ENCODE measurements at regions not wholly inside any gene's neighbourhood (a gene's known extent, or its start where the extent isn't known, plus 50 kb on each side); places are given as distances from the start of the nearest gene placed in this dataset.

DNA sequence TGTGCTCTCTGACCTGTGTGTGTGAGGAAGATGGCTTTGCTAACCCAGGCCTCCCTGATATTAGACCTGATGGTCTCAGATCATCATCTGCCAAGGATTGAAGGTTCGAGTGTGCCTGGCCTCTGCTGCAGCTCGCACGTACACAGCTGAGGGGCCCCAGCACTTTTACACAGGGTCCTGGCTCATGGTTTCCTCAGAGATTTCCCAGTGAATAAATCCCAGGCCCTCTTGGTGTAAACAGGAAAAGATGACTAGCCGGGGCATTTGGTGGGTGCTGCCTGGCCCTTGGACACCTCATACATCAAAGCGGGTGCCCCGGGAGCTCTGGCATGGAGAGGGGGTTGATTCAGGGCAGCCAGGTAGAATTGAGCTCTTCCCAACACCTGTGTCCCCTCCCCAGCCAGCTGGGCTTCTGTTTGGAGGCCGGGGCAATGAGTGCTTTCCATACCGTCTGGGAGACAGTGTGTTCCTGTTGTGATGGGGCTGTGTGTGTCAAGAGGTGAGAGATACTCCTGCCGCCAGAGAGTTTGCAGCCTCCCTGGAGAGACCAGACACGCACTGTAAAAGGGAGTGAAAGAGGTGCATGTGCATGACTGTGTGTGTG, 72.5 kb upstream of the TLE3 start:
- no peak for DNase-seq

DNA sequence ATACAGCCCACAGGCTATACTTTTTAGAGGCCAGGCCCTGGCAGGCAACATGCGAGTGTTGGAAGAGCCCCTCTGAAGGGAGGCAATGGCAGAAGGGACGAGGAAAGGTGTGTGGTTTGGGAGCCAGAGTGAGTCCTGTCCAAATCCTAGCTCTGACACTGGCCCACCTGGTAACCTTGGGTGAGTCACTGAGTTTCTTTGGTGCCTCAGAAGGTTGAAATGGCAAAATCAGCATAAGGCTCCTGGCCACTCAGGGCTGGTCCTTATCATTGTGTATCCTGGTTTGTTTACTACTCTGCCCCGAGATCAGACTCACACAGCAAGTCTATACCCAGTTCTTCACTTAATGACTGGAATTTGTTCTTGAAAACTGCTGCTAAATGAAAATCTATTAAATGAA, 71.4 kb upstream of the TLE3 start:
- no peak for DNase-seq

DNA sequence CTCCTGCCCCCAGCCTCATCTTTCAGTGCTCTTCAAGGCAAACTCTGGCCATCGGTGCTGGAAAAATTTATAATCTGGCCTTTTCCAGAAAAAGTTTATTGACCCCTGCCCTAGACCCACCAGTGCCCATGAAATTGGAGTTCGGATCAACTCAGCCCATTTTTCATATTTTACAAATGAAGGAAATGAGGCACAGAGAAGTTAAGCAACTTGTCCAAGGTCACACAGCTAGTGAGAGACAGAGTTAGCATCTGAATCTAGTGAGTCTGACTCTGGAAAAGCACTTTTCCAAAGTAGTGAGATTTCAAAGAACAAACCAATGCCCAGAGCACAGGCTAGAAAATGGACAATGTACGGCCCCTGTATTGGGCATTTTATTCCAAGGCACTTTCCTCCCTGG, 69.4 kb upstream of the TLE3 start:
- no peak for DNase-seq

DNA sequence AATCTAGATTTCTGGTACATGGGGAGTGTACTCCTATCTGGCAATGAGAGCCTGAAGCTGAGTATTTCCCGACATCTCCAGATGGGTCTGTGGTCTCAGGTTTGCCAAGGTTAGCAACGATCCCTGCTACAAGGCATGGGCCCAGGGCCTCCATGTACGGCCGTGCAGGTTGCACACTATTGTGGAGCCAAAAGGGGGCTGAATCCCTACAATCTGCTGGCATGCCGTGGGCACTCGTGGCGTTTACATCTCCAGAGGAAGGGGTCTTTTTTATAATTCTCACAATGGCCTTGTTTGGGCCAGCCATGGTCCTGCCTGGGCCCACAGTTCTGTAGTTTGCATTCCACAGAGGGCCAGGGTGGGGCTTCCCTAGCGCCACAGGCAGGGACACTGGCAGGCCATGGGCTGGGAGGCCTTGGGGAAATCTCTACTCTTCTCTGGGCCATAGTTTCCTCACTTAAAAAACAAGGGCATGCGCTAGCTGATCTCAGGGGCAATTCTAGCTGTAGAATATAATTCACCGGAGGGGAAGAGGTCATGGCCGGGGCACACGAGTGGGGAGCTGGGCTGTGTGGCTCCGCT, 68.9 kb upstream of the TLE3 start:
- DNase-seq = no peak

DNA sequence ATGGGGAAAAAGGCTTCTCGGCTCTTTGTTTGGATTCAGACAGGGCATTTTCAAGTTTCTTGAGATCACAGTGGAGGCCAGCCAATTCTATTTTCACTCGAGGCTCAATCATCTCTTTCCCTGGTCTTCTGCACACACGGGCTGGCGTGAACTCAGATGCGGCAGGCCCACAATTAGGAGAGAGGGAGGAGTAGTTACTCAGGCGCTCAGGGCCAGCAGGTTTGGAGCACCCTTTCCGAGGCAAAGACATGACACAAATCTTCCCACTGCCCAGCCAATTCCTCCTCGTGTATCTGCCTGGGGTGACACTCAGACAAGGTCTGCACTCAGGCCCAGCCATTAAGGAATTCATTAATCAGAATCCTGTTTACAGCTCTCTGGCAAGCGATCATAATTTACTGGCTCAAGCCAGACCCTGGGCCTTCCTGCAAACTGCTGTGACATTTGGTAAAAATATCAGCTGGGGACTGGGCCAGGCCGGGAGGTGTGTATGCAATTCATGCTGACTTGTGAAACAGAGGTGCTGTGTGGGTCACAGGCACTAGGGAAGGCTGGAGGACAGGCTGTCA, 68.1 kb upstream of the TLE3 start:
- no peak for DNase-seq

DNA sequence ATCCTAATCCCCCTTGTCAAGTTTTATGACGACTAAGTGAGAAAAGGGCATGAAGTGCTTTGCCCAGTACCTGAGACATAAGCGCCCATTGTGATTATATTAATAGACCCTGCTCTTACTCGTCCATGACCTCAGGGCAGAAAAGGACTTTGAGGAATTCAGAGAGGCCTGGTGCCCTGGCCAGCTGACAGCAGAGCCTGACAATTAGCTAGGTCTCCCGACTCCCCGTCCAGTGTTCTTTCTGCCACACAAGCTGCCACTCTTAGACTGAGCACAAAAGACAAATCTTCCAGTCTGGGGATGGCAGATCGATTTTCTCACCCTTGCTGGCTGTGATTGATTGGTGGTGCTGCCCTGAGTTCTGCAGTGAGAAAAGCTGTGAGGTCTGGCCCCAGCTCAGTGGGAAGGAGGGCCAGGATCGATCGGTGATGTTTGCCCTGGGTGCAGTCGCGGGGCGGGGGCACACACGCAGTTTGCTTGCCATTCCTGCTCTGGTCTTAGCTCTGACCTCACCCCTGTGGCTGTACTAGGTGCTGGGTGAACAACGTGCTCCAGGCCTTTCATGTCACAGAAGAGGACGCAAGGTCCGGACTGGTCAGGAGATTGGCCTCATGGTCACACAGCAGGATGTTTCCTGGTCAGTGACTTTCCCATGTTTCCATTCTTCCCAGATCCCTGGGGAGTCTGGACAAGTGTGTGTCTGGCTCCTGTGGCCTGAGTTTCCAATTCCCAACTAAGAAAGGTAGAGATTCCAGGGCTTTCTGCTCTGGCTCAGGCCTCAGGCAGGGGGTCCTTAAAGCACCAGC, 67.4 kb upstream of the TLE3 start:
- no peak for DNase-seq

DNA sequence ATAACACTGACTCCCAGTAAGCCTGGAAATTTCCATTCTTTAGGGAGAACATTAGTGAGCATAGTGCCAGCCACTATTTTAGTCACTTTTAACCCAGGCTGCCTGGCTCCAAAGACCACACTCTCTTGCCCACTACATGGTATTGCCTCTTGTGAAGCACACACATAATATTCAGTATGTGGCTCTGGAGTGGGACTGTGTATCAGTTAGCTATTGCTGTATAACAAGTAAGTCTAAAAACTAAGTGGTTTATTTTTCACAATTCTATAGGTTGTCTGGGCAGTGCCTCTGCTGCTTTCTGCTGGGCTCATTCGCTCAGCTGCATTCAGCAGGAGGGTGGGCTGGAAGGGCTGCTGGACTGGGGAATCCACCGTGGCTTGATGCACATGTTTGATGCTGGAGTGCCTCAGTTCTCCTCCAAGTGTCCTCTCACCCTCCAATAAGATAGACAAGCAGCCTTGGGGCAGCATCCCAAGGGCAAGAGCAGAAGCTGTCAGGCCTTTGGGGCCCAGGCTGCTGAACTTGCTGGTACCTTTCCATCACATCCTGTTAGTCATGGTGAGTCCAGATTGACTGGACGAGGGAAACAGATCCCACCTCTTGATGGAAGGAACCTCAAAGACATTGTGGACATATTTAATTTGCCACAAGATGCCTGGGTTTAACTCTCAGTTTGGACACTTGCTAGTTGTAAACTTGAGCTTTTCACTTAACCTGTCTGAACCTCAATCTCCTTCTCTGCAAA, 66.6 kb upstream of the TLE3 start:
- DNase-seq = no peak

DNA sequence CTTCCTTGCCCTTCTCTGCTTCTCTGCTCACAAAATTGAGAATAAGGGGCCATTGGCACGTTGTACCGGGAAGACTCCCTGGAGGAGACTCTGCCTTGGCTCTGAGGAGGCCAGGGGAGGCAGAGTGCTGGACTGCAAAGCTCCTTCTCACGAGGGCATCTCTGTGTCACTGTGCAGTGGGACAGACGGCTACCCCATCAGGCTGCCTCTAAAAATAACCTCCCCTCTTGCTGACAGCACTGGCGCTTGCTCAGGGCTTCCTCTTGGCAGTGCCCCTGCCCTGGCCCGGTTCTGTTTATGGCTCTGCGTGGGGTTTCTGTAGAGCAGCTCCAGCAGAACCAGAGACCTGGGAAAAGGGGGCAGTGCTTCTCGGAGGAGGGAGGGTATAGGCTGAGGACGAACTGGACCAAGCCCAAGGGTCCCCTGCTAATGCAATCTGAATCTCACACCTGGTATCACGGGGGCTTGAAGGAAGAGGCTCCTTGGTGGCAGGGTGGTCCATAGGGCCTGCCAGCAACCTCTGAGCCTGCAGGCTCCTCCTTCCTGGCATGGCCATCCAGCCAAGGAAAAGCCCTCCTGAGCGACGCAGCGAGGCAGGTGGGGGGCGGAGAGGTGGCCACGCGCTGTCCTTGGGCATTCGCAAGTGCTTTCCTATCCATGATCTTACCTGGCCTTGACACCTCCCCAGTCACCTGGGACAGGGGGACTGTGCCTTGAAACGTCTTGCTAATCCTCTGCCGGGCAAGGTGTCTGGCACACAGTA, 63.3 kb upstream of the TLE3 start:
- no peak for DNase-seq

DNA sequence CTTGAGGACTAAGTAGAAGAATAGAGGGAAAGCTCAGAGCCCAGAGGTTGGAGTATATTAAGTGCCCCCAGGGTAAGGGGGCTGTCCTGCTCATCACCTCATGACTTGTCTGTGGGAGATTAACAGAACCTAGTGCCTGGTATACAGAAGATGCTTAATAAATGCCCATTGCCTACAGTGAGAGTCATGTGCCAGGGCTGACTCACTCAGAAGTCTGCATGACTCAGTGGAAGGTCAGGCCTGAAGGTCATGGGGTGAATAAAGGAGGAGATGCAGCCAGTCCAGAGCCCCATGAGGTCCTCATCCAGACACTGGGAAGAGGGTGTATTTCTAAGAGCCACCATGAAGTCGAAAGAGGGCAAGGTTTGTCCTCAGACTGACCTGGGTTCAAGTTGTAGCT, 62.5 kb upstream of the TLE3 start:
- DNase-seq = no peak

DNA sequence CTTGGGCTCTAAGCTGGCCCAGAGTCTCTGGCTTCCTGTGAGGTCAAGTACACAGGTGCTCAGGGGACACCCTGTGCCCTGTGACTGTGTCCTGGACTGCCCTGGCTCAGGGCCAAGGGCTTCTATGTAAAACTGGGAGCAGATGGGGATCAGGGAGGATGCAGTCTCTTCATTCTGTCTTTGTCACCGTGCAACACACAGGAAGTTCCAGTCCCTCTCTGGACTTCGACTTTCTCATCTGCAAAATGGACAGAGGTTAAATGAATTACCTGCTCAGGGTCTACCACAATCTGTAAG, 61.9 kb upstream of the TLE3 start:
- DNase-seq = no peak

DNA sequence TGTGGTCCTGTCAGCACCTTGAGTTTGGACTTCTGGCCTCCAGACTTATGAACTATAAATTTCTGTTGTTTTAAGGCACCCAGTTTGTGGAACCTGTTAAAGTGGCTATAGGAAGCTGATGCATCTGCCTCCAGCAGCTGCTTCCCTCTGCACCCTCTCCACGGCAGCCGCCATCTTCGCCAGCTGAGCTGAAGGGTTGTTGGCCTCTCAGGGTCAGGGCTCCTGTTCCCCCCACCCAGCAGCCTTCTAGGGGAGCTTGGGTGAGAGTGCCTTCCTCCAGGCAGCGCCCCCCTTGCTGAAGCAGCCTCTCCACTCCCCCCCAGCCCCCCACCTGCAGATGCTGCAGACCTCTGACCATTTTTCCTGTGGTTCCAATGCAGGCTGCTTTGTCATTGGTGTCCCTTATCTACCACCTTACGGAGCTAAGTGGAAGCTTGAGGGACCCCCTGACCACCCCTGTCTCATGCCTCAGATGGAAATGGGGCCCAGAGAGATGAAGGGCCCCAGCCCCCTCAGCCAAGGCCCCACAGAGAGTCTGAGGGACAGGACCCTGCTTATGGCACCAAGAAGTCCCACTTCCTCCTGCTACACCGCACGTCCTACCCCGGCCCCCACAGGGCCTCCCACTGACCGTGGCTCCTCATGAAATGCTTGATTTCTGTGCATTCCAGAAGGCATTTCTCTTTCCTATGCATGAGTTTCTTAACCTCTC, 61.4 kb upstream of the TLE3 start:
- DNase-seq = no peak

DNA sequence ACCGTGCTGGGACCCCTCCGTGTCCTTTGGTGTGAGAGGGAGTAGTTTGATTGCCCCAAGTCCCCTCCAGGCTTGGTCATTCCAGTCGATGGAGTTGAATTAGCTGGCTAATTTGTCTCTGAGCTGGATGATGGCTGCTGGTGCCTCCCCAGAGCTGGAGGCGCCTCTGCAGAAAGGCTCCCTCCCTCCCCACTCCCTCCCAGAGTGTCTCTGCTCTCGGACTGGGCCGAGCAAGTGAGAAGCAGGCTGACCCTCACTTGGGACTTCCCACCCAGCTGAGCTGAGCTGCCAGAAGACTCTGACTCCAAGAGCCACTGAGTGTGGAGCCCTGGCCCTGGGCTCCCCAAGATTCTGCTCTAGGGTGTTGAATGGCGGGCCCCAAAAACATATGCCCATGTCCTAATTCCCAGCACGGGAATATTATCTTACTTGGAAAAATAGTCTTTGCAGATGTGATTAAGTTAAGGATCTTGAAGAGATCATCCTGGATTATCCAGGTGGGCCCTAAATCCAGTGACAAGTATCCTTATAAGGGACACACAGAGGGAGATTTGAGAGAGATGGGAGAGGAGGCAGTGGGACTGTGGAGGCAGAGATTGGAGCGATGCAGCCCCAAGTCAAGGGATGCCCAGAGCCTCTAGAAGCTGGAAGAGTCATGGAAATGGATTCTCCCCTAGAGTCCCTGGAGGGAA, 60.7 kb upstream of the TLE3 start:
- DNase-seq = no peak

DNA sequence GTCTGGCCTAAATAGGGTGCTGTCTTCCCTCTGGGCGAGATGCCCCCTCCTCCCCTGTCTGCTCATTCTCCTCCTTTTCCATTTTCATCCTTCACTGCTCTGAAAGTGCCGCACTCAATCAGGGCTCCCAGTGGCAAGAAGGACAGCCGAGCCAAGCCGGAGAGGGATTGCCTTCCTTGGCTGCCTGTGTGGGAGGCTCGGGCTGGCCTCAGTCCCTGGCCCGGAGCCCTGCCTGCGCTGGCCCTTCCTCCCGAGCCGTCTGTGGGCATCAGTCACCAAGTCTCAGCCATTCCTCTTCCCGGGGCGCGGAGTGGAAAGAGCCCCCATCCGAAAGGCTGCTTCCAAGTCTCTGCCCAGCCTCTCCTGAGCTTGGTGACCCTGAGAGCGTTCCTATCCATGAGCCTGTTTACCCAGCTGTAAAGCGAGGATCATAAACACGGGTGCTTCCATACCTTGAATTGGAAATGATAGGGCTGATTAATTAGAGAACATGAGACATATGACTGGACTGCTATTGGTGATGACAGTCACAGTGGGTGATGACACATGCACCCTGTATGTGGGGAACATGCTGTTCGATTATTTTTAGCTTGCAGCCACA, 59.1 kb upstream of the TLE3 start:
- DNase-seq = no peak

DNA sequence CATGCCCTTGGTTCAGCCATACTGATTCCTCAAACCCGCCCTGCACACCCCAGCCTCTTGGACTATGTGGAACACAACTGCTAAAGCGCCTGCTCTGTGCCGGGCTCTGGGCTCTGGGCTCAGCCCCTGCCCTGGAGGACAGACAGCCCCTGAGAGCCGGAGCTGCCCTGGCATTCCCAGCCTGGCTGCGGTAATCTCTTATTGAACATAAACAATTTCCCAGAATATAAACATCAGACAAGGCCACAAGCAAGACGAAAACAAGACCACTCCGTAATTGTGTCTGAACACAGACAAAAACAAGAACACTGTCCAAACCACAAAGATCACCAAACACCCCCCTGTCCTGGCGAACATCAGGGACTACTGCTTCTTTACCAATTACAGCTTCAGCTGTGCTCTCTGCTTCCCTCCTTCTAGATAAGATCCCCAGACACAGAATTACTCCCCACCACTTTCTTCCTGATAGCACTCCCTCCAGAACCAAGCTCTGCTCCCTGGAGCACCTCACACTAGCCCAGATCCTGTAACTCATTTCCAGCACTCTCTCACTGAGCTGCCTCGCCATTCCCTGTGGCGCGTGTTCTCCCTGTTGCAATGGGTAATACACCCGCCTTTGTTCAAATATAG, 57.1 kb upstream of the TLE3 start:
- no peak for DNase-seq

DNA sequence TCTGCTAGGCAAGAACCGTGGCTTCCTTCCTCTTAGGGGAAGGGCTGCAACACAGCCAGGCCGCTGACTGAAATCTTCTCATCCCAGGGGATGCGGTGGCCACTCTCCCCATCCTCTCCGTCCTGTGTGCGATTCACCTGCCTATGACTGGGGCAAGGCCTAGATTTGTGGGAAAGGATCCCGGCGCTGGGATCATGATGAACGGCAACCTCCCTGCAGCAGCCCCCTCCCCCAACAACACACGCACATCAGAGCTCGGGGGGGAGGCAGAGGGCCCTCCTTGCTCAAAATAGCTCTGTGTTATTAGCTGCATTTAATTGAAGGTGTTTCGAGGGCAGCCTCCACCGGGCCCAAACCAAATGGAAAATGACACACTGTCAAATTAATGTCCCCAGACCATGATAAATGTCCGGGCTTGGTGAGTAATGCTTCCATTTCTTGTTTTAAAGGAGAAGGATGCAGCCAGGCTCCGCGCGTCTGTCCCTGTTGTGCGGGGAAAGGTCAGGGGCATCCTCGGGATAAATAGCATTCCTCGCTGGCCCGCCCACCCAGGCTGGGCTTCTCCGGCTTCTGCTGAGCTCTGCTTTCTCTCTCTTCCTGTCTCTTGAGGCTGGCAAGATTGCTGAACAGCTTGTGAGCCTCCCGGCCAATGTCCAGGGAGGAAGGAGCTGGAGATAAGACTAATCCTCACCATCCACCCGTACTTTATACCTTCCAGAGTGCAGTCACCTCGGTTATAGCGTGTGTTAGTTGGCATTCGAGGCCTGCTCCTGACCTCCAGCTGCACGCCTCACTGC, 56.4 kb upstream of the TLE3 start:
- no peak for DNase-seq

DNA sequence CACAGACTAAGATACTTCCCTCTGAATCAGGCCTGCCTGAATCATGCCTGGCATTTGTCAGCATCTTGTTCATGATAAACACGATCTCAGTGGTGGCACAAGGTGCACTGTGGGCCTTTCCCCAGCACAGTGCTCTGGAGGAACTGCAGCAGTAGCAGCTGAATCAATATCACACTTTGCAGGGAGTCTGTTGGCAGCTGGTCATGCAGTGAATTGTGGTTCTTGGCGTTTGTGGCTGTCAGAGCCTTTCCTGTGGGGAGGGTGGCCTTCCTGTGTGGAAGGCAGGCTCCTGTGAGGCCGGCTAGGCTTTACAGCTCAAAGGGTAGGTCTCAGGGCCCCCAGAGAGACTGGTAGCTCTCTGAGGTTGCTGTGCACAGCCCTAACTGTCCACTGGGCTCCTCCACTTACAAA, 54.4 kb upstream of the TLE3 start:
- no peak for DNase-seq

DNA sequence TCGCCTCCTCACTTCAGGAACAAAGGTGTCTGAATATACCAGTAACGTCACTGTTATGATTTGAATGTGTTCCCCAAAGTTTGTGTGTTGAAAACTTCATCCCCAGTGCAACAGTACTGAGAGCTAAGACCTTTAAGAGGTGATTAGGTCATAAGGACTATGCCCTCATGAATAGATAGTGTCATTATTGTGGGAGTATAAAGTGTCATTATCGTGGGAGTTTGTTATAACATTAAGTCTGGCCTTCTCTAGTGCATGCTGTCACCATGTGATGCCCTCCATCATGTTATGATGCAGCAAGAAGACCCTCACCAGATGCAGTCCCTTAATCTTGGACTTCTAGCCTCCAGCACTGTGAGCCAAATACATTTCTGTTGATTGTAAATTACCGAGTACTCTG, 53.7 kb upstream of the TLE3 start:
- no peak for DNase-seq

DNA sequence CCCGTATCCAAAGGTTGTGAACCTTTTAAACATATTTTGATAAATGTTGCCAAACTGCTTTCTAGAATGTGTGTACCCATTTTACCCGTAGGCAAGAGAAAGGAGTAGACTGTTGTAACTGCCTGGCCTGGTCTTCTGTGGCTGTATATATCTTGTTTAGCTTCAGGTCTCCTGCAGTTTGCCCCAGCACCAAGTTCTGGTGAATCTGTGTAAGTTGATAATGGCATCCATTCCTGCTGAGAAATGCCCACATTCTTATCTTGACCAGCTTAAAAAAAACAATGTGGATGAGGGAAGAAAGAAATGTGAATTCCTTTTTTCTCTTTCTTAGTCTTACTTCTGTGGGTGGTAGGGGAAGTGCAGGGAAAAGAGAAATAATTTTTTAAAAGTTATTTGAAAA, 53.3 kb upstream of the TLE3 start:
- DNase-seq = no peak

DNA sequence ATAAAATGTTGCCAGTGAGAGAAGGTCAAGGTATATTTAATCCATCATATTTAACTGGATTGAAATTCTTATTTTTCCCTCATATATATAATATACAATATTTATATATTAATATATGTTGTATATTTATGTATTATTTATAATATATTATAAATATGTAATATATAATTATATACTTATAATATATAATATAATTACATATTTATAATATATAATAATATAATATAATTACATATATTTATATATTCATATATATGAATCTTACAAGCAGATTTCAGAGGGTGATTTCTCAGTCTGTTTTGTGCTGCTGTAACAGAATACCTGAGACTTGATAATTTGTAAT, 52.7 kb upstream of the TLE3 start:
- no peak for DNase-seq

Measured in T1000 (cell line).